ENCODE measurements at regions not wholly inside any gene's neighbourhood (a gene's known extent, or its start where the extent isn't known, plus 50 kb on each side); places are given as distances from the start of the nearest gene placed in this dataset.

DNA sequence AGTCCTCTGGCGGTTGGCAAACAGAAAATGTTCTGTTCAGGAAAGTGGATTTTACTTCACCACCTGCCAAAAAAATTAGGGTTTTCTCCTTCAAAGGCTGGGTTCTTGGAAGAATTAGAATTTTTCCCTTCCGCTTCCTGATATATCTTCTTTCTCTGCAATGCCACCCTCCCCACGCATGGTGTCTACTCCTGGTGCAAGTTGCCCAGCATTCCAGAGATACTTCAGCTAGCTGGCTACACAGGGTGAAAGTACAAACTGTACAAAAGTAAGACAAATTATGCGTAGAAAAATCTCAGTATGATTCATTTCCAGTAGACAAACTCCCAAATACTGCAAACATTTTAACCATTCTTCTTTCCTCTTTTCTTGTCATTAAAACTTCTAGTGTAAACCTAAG lies 430.1 kb upstream of the ESRRG start:
- TF ChIP-seq, protein P1, sequence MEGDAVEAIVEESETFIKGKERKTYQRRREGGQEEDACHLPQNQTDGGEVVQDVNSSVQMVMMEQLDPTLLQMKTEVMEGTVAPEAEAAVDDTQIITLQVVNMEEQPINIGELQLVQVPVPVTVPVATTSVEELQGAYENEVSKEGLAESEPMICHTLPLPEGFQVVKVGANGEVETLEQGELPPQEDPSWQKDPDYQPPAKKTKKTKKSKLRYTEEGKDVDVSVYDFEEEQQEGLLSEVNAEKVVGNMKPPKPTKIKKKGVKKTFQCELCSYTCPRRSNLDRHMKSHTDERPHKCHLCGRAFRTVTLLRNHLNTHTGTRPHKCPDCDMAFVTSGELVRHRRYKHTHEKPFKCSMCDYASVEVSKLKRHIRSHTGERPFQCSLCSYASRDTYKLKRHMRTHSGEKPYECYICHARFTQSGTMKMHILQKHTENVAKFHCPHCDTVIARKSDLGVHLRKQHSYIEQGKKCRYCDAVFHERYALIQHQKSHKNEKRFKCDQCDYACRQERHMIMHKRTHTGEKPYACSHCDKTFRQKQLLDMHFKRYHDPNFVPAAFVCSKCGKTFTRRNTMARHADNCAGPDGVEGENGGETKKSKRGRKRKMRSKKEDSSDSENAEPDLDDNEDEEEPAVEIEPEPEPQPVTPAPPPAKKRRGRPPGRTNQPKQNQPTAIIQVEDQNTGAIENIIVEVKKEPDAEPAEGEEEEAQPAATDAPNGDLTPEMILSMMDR (IDR thresholded peaks at IDR 0.05), result no peak
- TF ChIP-seq POLR2A (IDR thresholded peaks at IDR 0.05), result no peak
